ENCODE measurements at regions not wholly inside any gene's neighbourhood (a gene's known extent, or its start where the extent isn't known, plus 50 kb on each side); places are given as distances from the start of the nearest gene placed in this dataset.
"Not testable (repeated sequence)": the region's sequence is repeated elsewhere in the genome, so short reads cannot be mapped to it uniquely, and the experiment has no call there.

DNA sequence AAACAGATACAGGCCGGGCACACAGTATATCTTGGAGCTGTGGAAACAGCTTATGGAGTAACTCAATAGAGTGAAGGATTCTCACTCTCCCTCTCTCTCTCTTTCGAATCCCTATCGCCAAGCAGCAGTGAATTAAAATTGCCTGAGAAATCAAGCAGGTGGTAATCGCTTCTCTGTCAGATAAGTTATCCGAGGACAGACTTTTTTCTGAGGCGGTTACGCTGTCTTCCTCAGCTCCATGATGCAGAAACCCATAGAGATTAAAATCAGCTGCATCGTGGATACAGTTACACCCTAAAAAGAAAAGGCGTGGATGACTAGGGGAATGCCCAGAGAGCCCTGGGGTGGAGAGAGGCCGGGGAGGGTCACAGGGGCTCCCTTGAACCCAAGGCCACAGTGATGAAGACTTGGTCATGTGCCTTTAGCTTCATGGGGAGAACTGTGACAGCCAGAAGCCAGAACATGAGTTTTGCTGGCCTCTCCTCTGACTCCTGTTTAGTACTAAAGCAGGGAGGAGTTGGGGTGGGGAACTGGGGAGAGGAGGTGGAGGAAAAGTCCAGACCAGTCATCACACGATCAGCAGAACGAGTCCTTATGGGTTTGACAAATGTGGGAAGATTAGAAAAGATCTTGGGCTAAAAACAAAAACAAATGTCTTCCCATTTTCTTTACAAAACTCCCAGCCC is 138.8 kb upstream of the JARID2 start:
- no peak for DNase-seq
- intact Hi-C loops (cut with DNase I), result no loop called here

- intact Hi-C loops (cut with DNase I), result no loop called here
- DNase-seq, result no peak
Observed at GRCh38 chr6:15107644-15108382, 138.1 kb upstream of the JARID2 start.

DNA sequence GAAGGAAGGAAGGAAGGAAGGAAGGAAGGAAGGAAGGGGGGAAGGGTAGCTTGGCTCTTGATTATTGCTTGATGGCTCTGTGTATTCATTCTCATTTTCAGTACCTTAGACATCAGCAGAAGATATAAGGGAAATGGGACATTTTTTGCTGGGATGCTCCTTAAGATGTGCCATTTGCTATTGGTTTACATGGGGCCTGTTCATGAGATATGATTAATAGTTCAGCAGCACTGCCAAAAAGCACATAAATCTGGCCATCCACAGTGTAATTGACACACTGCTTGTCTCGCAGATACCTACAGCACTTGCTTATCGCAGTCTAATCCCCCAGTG is 137.5 kb upstream of the JARID2 start:
- no peak for DNase-seq
- intact Hi-C loops (cut with DNase I), result no loop called here

DNA sequence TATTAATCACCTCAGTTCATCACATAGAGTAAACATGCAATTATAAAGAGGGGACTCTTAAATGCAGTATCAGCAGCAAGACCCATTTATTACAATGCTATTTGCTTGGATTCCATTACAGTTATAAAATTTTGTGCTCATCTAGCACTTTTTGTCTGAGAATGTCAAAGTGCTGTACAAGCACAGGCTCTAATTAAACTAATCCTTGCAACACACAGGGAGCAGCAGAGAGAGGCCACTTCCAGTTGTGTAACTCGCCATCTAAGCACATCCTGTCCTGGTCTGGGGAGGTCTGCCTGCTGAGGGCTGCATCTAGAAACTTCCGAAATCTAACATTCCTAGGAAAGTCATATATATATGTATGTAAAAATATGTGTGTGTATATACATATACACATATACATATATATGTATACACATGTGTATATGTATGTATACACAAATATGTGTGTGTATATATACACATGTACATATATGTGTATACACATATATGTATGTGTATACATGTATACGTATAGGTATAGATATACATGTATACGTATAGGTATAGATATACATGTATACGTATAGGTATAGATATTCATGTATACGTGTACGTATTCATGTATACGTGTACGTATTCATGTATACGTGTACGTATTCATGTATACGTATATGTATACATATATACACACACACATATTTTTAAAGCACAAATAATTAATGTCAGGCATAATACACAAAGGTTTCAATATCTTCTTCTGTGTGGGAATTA is 136.4 kb upstream of the JARID2 start:
- DNase-seq, result peak in 1 of 42 donors; percentile 19
- intact Hi-C loops (cut with DNase I), result no loop called here

- DNase-seq, result no peak
- intact Hi-C loops (cut with DNase I), result no loop called here
Observed at GRCh38 chr6:15110726-15111354, 135.0 kb upstream of the JARID2 start.

DNA sequence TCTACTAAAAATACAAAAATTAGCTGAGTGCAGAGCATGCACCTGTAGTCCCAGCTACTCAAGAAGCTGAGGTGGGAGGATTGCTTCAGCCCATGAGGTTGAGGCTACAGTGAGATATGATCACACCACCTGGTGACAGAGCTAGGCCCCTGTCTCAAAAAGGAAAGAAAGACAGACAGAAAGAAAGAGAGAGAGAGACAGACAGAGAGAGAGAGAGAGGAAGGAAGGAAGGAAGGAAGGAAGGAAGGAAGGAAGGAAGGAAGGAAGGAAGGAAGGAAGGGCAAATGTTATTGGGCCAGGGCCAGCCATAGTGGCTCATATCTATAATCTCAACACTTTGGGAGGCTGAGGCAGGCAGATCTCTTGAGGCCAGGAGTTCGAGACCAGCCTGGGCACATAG is 134.3 kb upstream of the JARID2 start:
- DNase-seq; intact Hi-C loops (cut with DNase I): not testable (repeated sequence)

- no peak for DNase-seq
- intact Hi-C loops (cut with DNase I), result no loop called here
Observed at GRCh38 chr6:15113587-15113986, 132.3 kb upstream of the JARID2 start.

DNA sequence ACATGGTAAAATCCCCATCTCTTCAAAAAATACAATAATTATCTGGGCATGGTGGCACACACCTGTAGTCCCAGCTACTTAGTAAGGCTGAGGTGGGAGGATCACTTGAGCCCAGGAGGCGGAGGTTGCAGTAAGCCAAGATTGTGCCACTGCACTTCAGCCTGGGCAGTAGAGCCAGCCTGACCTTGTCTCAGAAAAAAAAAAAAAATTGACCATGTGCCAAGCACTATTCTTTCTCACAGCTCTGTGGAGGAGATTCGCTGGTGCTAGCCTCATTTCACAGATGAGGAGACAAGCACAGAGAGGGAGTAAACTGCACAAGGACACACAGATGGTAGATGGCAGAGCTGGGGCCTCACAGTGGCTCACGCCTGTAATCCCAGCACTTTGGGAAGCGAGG is 131.8 kb upstream of the JARID2 start:
- intact Hi-C loops (cut with DNase I), result no loop called here
- DNase-seq, result no peak

- intact Hi-C loops (cut with DNase I), result no loop called here
- DNase-seq, result no peak
Observed at GRCh38 chr6:15116889-15117288, 129.0 kb upstream of the JARID2 start.

DNA sequence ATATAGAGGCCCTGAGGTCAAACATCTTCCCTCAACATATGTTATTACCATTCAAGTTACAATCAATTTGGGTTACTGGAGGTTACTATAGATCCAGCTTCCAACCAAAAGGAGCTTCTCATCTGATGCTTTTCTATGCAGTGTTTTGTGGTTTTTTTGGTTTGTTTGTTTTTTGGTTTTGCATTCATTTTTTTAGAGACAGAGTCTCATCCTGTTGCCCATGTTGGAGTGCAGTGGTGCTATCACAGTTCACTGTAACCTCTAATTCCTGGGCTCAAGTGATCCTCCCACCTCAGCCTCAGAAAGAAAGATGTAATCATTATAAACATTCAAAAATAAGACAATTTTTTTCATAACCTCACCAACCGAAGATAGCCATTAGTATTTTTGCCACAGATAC is 124.4 kb upstream of the JARID2 start:
- no peak for DNase-seq
- intact Hi-C loops (cut with DNase I), result no loop called here

- intact Hi-C loops (cut with DNase I), result no loop called here
Observed at GRCh38 chr6:15121977-15122550, 123.8 kb upstream of the JARID2 start.

GRCh38 chr6:15129887-15130286 is 116.0 kb upstream of the JARID2 start:
- DNase-seq, result no peak
- intact Hi-C loops (cut with DNase I), result no loop called here

More at GRCh38 chr6:15121977-15122550, 123.8 kb upstream of the JARID2 start:
- no peak for DNase-seq

GRCh38 chr6:15131234-15131633 is 114.6 kb upstream of the JARID2 start:
- intact Hi-C loops (cut with DNase I), result no loop called here

DNA sequence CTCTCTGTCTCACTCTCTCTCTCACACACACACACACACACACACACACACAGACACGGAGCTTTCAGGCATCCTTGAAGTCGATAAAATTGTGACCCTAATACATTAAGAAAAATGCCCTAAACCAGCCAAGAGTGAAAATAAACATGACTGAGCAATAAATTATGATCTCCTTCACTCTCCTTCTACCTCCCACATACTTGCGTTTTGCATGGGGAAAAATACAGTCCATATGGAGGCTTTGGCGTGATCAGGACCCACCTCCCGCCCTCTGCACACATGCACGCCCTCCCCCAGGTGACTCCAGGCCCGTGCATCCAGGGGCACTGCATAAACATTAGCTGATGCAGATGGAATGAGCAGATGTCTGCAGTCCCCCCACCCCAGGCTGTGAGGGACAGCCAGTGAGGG is 114.2 kb upstream of the JARID2 start:
- intact Hi-C loops (cut with DNase I), result no loop called here
- DNase-seq, result no peak

More at GRCh38 chr6:15131234-15131633, 114.6 kb upstream of the JARID2 start:
- DNase-seq, result no peak

DNA sequence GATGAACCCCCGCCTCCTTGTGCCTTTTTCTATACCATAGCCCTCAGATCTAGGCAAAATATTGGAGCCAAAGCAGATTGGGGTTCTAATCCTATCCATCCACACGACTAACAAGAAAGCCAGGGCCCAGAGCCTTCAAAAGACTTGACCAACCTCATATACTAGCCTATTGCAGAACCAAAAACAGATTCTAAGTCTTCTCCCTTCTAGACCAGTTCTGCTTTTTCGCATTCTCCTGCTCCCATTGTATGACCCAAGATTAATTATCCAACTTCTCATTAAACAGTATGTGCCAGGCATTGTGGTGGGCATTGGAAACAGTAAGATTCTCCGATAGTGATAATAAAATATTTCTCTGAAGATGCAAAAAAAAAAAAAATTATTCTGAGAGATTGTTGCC is 113.7 kb upstream of the JARID2 start:
- intact Hi-C loops (cut with DNase I), result no loop called here
- DNase-seq, result no peak

DNA sequence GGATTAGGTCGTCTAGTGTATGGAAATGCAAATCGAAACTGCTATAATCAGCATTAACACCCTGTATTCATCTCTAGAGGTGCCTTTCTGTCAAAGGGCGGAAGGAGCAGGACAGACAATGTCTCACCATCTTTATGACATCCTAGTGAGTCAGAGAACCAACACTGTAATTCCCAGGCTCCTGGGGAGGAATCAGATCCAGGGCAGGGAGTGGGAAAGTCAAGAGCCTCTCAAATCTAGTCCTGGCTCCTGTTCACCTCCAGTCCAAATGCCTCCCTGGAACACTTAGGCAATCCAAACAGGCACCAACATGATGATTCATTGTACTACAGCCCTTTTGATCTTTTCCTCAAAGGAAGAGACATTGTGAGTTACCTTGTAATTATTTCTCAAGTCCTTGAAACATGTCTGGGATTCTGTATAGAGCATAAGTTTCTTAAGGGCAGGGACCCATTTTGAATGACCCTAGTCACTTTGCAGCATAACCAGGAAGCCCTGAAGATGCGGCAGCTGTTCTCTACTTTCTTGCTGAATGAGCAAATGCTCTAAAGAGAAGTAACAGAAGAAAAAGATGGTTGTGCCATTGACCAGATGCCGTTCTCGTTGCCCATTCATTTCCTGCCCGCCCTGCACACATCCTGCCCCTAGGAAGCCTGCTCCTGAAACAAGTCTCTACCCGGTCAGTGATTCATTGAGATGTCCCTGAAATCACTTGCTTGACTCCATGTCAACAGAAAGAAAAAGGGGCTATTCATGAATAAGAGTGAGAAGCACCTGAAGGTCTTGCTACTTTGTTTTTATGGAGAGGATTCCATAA is 112.8 kb upstream of the JARID2 start:
- DNase-seq, result no peak
- intact Hi-C loops (cut with DNase I), result no loop called here

DNA sequence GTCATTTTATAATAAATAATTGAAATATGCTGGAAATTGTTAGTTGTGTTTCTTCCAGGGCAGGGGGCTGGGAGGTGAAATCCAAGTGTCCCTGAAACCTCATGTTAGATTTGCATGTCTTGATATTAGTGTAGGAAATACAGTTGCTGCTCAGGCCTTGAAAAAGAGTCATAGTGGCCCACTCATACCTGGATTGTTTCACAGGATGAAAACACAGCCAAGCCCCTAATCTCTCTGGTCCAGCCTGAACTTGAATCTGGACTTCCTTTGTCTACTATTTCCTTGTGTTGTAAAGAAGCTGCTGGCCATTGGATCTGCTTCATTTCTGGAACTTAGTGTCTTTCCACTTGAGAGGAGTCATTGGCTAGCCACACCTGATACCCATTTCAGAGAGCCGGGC is 108.8 kb upstream of the JARID2 start:
- DNase-seq, result no peak
- intact Hi-C loops (cut with DNase I), result no loop called here

DNA sequence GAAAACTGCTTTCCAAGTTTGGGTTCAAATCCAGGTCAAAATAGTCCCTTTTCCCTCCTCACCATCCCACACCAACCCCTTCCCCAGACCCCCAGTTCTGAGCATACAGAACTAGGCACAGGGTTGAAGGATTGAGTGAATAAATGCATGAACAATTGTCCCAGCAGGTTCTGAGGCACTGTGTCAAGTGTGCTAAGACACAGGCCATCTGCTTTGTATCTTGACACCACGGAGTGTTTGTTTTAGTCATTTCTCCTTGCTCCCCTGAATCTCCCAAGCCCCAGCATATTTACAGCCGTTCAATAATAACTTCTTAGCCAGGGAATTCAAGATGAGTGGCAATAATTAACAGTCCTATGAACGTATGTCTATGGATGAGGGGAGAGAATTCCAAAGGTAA is 102.8 kb upstream of the JARID2 start:
- DNase-seq, result no peak
- intact Hi-C loops (cut with DNase I), result no loop called here

GRCh38 chr6:15143540-15143939 is 102.3 kb upstream of the JARID2 start:
- intact Hi-C loops (cut with DNase I), result no loop called here
- DNase-seq, result no peak

Data from head of caudate nucleus (tissue), 42 donors.